ENCODE measurements at regions not wholly inside any gene's neighbourhood (a gene's known extent, or its start where the extent isn't known, plus 50 kb on each side); places are given as distances from the start of the nearest gene placed in this dataset.

DNA sequence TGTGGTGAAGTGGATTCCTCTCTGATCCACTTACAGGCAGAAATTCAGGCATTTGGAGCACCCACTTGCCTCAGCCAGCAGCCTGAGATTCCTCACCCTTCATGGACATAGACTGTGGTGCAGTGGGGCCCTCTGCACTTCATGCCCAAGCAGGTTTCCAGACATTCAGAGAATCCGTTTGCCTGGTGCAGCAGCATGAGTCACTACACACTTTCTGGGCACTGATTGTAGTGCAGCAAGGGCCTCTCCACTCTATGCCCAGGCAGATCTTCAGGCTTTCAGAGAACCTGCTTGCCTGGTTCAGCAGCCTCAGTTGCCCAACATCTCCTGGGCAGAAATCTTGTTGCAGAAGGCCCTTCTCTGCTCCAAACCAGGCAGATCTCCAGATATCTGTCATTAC is 920.9 kb downstream of the SLITRK5 start:
- no peak for DNase-seq (ENCODE audit: low spot score)

DNA sequence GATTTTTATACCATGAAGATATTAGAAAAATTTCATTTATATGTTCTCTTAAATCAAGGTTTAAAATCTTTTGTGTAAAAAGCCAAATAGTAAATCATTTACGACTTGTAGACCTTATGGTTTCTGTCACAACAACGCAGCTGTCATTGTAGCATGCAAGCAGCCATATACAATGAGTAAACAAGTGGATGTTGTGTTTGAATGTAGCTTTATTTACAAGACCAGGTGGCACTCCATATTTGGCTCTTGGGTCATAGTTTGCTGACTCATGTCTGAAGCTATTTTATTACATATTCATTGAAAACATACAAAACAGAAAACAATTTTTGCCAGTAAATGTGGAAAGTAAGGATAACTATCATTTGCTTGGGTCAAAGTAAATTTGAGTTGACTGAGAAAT is 930.8 kb downstream of the SLITRK5 start:
- DNase-seq (ENCODE audit: low spot score) = no peak

DNA sequence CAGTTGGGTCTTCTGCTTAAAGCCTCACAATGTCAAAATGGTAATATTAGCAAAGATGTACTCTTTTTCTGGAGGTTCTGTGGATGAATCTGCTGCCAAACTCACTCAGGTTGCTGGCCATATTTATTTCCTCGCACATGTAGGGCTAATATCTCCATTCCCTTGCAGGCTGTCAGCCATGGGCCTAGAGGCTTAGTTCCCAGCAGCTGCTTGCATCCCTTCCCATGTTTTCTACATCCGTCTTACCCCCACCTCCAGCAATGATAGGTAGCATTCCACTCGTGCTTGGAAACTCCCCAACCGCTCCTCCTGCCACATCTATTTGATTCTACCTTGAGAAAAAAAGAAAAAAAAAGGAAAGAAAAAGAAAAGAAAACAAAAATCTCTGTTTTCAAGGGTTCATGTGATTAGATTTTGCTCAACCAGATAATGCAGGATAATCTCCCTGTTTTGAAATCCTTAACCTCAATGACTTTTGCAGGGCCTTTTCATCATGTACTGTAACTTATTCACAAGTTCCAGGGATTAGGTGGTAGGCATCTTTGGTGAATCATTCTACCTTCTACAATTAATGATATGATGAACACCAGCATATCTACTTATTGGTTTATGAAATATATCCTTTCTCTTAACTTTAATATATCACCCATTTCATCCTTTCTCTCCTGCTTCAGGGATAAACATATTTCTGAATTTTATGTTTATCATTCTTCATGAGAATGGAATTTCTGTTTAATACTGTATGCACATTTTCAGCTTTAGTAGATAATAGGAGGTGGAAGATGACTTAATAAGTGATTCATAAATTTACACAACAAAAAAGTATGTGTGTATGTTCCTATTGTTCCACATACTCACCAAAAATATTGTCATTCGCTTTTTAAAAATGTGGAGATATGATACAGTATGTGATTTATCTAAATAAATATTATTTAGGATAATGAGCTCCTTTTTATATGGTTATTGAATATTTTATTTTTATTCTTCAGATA is 931.9 kb downstream of the SLITRK5 start:
- no peak for DNase-seq (ENCODE audit: low spot score)

DNA sequence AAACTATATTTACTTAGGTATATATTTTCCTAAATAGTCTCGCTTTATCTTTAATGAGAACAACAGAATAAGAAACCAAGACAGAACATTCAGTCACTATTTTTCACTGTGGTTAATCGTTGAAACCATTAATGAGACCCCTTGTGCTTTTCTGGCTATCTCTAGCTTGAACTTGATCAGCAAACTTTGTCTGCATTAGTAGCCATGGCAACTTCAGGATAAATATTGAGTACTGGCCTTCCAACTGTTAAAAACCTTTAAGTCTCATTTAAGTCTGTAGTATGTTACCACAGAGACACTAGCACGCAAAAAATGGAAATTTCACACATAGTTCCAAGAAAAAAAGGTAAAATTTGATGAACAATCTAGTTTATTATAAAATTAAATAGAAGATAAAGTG is 946.0 kb downstream of the SLITRK5 start:
- no peak for DNase-seq (ENCODE audit: low spot score)

DNA sequence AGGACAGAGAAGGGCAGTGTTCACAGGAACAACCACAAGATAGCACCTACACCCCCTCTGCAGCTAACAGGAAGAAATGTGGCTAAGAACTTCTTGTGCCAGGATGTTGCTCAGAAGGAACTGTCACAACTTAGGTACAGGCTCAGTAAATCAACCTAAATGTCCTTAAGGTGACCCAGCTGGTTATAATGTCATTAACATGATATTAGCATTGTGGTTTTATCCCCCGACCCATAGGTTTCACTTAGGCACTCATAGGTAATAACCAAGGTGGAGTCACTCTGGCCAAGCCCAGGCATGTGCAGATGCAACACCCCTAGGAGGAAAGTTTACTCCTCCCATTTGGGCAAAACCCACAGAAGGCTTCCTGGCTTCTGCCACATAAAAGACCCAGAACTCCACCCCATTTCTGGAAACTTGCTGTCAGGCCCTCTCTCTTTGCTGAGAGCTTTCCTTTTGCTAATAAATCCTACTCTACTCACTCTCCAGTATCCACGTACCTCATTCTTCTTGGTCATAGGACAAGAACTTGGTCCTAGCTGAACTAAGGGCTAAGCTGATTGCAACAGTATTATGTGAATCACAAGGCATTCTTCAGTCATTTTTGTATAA is 951.3 kb downstream of the SLITRK5 start:
- DNase-seq (ENCODE audit: low spot score) = no peak

DNA sequence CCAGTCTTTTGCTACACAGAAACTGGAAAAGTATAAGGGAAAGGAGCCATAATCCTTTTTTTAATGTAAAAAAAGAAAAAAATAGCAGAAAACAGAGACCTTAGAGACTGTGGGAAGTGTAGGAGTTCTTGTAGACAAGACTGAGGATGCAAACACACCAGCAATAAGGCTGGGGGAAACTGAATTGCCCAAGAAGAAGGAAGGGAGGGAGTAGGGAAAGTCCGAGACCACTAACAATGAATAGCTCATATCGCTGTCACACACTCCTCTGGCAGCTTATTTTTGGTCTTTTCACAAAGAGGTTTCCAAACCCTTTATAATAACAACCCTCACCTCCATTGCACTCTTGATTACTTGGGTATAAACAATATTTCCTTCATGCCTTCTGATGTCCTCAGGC is 952.0 kb downstream of the SLITRK5 start:
- no peak for DNase-seq (ENCODE audit: low spot score)

DNA sequence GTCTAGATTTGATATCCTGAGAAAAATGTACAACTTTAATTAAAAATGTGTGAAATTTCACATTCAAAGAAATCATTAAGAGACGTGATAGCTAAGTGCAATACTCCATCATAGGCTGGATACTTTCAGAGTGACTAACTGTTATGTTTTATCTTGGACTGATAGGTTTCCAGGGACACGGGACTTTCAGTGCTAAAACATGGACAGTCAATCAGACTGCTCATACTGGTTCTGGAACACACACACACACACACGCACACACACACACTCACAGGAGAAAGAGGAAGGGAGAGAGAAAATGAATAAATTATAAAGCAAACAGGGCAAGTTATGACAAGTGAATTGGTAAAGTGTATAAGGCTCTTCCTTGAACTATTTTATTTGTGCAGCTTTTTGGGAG is 955.9 kb downstream of the SLITRK5 start:
- no peak for DNase-seq (ENCODE audit: low spot score)

DNA sequence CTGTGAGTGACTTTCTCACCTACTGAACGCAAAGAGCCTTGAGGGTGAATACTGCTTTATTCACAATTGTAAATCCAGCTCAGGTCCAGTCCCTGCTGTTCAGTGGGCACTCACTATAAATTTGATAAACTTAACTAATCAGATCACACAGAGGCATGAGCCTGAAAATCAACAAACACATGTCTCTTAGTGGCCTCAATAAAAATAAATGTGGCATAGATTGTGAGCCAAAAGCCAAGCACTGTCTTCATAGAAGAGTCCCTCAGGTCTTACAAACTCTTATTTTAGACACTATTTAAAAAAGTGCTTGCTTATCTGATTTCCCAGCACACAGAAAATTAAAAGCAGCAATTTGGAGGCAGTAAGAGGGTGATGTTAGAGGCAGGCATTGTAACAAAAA is 957.7 kb downstream of the SLITRK5 start:
- no peak for DNase-seq (ENCODE audit: low spot score)

DNA sequence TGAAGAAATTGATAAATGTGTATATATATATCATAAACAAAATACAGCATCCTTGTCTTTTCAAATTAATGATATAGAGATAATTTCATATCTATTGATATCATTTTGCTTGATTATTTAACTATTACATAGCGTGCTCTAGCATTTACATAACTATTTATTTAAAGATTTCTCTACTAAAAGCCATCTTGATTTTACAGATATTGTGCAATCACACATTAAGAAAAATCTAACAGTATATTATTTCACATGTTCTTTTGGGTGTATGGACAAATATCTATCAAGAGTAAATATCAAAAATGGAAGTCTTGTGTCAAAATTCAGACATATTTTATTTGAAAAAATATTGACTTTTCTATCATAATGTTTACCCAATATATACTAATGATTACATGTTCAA is 966.8 kb downstream of the SLITRK5 start:
- no peak for DNase-seq (ENCODE audit: low spot score)

DNA sequence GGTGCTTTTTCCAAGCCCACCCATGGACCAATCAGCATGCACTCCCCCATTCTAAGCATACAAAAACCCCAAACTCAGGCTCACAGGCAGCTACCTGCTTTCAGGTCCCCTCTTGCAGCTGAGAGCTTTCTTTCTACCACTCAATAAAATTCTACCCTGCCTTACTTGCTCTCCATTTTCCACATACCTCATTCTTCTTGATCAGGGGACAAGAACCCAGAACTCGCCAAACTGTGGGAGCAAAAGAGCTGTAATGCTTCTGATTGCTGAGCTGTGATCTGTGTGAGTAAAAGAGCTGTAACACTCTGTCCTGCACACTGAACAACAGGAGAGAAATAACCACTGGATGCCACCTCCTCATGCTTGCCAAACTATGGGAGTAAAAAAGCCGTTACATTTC is 972.1 kb downstream of the SLITRK5 start:
- DNase-seq (ENCODE audit: low spot score) = no peak

DNA sequence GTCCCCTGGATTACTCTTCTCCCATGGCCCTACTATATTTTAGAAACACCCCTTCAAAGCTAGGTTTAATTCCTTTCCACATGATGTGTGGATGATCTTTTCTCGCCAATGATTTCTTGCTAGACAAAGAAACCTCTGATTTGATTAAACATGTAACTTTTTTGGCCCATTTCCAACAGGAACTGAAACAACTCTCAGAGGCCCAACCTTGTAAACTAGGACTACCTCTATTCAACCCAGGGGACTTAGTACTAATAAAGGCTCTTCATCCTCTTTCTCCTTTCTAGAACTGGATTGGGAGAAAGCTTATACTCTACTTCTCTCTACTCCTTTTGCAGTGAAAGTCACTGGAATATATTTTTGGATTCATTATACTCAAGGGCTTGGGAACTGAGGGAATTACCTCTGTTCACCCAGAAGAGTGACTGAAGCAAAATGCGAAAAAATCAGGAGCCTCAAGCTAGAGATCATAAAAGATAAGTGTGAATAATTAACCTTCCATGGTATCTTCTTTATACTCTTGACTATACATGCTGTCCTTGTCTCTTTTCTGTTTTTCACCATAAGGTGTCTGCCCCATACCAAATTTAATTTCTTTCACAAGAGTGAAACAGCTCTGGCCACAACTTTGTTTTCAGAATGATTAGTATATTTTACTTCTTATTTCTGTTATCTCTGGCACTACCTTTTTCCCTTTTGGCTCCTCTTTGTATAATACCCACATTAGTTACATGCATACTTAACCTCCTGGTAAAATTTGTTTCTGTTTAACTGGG is 977.6 kb downstream of the SLITRK5 start:
- DNase-seq (ENCODE audit: low spot score) = no peak

DNA sequence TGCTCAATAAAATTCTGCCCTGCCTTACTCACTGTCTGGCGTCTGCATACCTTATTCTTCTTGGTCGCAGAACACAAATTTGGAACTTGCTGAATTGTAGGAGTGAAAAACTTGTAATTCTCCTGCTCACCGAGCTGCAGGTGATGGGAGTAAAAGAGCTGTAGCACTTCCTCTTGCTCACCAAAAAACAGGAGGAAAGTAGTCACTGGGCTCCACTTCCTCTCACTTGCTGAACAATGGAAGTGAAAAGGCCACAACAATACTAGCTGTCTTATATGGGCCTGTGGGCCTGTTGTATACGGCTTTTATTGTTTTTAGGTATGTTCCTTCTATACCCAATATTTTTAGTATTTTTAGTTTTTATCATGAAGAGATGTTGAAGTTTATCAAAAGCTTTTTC is 978.7 kb downstream of the SLITRK5 start:
- no peak for DNase-seq (ENCODE audit: low spot score)

DNA sequence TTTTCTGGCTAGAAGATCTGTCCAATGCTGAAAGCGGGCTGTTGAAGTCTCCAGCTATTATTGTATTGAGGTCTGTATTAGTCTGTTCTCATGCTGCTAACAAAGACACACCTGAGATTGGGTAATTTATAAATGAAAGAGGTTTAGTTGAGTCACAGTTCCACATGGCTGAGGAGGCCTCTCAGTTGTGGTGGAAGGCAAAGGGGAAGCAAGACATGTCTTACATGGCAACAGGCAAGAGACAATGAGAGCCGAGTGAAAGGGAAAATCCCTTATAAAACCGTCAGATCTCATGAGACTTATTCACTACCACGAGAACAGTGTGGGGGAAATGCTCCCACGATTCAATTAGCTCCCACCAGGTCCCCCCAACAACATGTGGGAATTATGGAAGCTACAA is 980.4 kb downstream of the SLITRK5 start:
- no peak for DNase-seq (ENCODE audit: low spot score)

DNA sequence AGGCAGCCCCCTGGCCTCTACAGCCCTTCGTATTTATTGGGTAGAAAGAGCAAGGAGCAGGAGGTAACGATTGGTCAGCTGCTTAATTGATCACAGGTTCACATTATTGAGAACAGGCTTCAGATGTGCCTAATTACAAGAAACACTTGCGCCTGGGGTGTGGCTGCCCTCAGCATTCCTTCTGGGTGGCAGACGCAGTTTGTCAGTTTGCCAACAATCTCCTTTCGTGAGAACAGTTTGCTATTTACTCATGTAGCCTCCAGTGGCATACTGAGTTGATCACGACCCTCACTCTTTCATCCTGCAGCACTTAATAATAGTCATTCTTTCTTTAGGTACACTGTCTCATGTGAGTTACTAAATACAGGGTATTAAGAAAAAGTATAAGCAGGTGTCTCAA is 985.6 kb downstream of the SLITRK5 start:
- peak; percentile 24 for DNase-seq (ENCODE audit: low spot score)

DNA sequence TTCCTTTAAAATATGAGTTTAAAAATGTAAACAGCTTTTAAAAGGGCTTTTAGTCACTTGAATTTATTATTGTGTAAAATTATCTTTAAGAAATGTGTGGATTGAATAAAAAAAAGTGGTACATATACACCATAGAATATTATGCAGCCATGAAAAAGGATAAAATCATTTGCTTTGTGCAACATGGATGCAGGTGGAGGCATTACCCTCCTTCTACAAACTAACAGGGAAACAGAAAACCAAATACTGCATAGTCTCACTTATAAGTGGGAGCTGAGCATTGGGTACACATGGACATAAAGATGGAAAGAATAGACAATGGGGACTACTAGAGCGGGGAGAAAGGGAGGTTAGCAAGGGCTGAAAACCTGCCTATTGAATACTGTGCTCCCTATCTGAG is 999.3 kb downstream of the SLITRK5 start:
- DNase-seq (ENCODE audit: low spot score) = no peak

DNA sequence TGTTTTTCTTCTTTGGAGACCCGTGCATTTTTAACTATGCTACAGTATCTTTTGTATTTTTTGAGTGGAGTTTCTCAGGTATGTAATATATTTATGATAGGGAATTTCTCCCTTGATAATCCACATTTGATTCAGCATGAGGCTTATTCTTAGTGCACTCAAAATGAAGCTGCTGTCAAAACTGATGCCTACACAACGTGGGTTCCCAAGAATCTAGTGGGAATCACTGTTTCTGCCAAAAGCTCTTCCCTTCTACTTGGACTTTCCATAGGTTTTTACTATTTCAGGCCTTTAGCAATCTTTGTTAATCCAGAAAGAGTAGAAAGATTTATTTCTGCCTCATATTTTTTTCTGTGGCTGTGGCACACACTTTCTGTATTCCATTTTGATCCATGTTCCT is 1003.7 kb downstream of the SLITRK5 start:
- no peak for DNase-seq (ENCODE audit: low spot score)

DNA sequence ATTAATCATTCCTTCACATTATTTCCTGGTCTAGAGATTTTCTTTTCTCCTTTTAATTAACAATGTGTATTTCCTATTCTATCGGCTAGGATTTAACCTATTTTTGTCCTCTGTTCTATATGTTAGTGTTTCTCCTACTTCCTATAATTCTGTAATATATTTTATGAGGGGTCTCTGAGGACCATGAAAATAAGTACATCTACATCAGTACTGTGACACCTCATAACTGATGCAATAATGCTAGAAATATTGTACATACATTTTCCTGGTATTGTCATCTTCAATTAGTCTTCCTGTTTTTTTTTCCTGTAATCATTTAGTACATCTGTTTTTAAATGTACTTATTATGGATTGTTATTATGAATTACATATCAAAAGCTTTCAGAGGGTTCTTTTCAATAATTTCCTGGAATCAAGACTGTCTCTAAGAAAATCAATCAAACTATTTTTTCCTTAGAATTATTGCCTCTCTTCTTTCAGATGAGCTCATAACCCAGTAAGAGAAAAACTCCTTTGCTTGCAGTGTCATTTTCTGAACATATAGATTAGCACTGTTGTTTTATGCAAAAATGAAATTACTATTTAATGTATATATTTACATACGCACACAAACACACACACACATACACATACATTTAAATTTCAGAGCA is 1004.3 kb downstream of the SLITRK5 start:
- no peak for DNase-seq (ENCODE audit: low spot score)

DNA sequence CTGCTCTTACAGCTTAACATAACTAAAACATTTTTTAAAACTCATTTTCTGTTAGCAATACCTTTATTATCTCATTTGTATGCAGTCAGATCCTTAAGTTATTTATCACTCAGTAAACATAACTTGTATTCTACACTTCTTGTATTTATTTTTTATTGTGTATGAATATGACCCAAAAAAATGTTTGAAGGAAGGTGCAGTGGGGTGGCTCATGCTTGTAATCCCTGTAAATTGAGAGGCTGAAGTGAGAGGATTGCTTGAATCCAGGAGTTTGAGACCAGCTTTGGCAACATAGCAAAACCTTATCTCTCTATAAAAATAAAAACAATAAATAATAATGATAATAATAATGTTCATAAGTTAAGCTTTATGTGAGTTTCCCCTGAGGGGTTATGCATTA is 1004.8 kb downstream of the SLITRK5 start:
- no peak for DNase-seq (ENCODE audit: low spot score)

DNA sequence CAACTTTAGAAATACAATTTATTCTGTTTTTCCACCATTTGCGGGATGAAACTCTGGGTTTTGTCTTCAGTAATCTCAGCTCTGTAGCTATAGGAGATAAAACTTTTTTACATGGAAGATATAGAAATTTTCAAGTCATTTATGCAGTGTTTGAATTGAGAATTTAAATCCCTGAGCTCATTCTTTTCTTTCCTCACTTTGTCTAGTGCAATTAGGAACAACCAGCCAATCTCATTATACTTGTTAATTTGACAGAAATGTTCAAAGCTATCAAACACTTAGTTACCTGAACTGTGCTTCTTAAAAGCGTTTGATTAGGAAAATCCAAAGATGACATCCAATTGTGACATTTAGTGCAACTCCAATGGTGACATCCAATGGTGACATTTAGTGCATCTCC is 1014.3 kb downstream of the SLITRK5 start:
- no peak for DNase-seq (ENCODE audit: low spot score)

DNA sequence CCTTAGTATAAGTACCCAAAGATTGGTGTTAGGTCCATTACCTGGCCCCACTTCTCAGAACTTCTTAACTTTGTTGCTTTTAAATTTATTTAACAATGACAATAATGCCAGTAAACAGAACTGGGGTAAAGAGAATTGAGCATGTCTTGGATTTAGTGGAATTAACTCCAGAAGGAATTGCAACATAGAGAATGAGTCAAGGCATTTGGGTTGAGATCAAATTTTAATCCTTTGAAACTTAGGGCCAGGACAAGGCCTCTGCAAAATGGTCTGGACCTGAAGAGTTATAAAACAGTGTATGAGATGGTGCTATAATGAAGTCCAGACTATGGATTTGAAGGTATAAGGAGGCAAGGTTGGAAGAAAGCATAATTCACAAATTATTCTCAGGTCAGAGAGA is 1030.4 kb downstream of the SLITRK5 start:
- no peak for DNase-seq (ENCODE audit: low spot score)

DNA sequence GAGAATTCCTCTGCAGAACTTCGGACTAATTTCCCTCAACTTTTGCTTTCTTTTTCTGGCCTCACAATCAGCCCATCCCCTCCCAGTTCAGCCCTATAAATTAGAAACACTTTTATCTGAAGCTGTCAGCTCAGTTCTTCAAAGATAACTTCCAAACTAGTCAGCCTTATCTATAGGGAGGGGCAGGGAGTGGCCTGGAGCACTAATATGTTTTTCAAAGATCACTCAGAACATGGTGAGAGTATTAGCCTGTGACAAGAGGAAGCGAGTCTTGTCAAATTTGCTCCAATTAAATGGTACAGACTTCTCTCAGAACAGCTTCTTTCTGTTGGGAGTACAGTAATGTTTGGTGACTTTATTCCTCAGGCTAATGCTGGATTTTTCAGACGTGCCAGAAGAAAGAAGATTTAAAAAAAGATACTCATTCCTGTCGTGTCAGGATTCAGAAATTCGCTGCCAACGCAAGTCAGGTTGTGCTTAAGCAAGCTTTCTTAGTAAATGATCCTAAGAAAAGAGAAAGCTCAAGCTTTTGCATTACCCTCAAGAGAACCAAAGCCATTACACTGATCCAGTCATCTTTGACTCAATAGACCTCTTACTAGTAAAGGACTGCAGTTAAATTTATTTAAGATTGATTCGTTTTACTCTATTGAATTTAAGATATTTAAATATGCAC is 1033.6 kb downstream of the SLITRK5 start:
- DNase-seq (ENCODE audit: low spot score) = peak; percentile 79

DNA sequence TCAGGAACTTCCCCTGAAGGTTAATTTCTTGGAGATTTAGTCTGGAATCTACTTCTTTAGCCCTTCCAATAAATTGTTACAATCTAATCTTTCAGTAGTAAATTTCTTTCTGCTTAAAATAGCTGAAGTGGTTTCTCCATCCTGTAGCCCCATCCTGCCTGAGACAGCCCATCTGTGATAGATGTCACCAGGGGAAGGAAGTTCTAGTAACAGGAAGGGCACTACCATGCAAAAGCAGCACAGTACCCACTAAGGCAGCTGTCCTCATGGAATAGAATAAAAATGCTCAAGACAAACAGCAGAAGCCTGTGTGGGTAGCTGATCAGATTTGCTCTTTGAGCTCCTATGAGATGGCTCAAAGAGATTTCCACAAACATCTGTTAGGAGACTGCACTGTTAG is 1036.5 kb downstream of the SLITRK5 start:
- DNase-seq (ENCODE audit: low spot score) = no peak
